ENCODE measurements at regions not wholly inside any gene's neighbourhood (a gene's known extent, or its start where the extent isn't known, plus 50 kb on each side); places are given as distances from the start of the nearest gene placed in this dataset.
A peak's percentile ranks its signal among the peaks of the same experiment; 100 is the strongest.

GRCh38 chr5:173802670-173803165 is 85.4 kb upstream of the CPEB4 start:
- no peak for DNase-seq
- H3K4me3 Mint-ChIP-seq: no peak overlapping the region
- ATAC-seq: no peak
- POLR2A ChIA-PET: no interaction called here
- H3K36me3 Mint-ChIP-seq: no peaks in the 10 kb centered on the region
- peaks cover 0 to 6% (median 3%) of the 10 kb centered on the region in 9 donors for H3K9me3 Mint-ChIP-seq
- peaks cover 0 to 8% (median 2%) of the 10 kb centered on the region in 5 donors for H3K27me3 Mint-ChIP-seq
- H3K4me1 Mint-ChIP-seq: no peaks in the 10 kb centered on the region
- H3K27ac Mint-ChIP-seq: no peak overlapping the region

- peaks cover 0 to 6% (median 3%) of the 10 kb centered on the region in 9 donors for H3K9me3 Mint-ChIP-seq
- peaks cover 0 to 8% (median 0%) of the 10 kb centered on the region in 5 donors for H3K27me3 Mint-ChIP-seq
- H3K36me3 Mint-ChIP-seq: no peaks in the 10 kb centered on the region
- no peak overlapping the region for H3K27ac Mint-ChIP-seq
- POLR2A ChIA-PET: no interaction called here
- no peak overlapping the region for H3K4me3 Mint-ChIP-seq
- no peaks in the 10 kb centered on the region for H3K4me1 Mint-ChIP-seq
- DNase-seq (no peak), ATAC-seq (no peak)
Measured at GRCh38 chr5:173804579-173804978, 83.6 kb upstream of the CPEB4 start.

- Mint-ChIP-seq H3K27me3 (peaks cover 0 to 4% (median 0%) of the 10 kb centered on the region in 5 donors), H3K36me3 (no peaks in the 10 kb centered on the region), H3K9me3 (peaks cover 0 to 16% (median 4%) of the 10 kb centered on the region in 9 donors), H3K4me3 (no peak overlapping the region), H3K4me1 (no peaks in the 10 kb centered on the region), H3K27ac (no peak overlapping the region)
- ATAC-seq (no peak), DNase-seq (no peak)
- POLR2A ChIA-PET: no interaction called here
Measured at GRCh38 chr5:173806270-173807035, 81.7 kb upstream of the CPEB4 start.

GRCh38 chr5:173807181-173807655 is 80.9 kb upstream of the CPEB4 start:
- peaks cover 0 to 19% (median 5%) of the 10 kb centered on the region in 9 donors for H3K9me3 Mint-ChIP-seq
- H3K27me3 Mint-ChIP-seq: peaks cover 0 to 4% (median 0%) of the 10 kb centered on the region in 5 donors
- no peak overlapping the region for H3K4me3 Mint-ChIP-seq
- H3K36me3 Mint-ChIP-seq: no peaks in the 10 kb centered on the region
- H3K27ac Mint-ChIP-seq: no peak overlapping the region
- DNase-seq (no peak), ATAC-seq (no peak)
- no peaks in the 10 kb centered on the region for H3K4me1 Mint-ChIP-seq
- POLR2A ChIA-PET: no interaction called here

- POLR2A ChIA-PET: no interaction called here
- Mint-ChIP-seq H3K27ac (no peak overlapping the region), H3K4me3 (no peak overlapping the region), H3K4me1 (peaks cover 0 to 5% (median 0%) of the 10 kb centered on the region in 4 donors), H3K36me3 (no peaks in the 10 kb centered on the region), H3K9me3 (peaks cover 0 to 19% (median 5%) of the 10 kb centered on the region in 9 donors), H3K27me3 (peaks cover 0 to 2% (median 0%) of the 10 kb centered on the region in 5 donors)
- DNase-seq (peak in 1 of 10 donors; percentile 63), ATAC-seq (no peak)
Measured at GRCh38 chr5:173808079-173808808, 79.9 kb upstream of the CPEB4 start.

- no peak overlapping the region for H3K27ac Mint-ChIP-seq
- POLR2A ChIA-PET: no interaction called here
- H3K4me3 Mint-ChIP-seq: no peak overlapping the region
- peaks cover 0 to 19% (median 5%) of the 10 kb centered on the region in 9 donors for H3K9me3 Mint-ChIP-seq
- peaks cover 0 to 2% (median 0%) of the 10 kb centered on the region in 5 donors for H3K27me3 Mint-ChIP-seq
- no peak for DNase-seq
- no peaks in the 10 kb centered on the region for H3K36me3 Mint-ChIP-seq
- ATAC-seq: no peak
- H3K4me1 Mint-ChIP-seq: peaks cover 0 to 12% (median 0%) of the 10 kb centered on the region in 4 donors
Measured at GRCh38 chr5:173809014-173809413, 79.1 kb upstream of the CPEB4 start.

GRCh38 chr5:173812811-173813550 is 75.2 kb upstream of the CPEB4 start:
- Mint-ChIP-seq H3K4me3 (no peak overlapping the region), H3K27ac (no peak overlapping the region), H3K36me3 (no peaks in the 10 kb centered on the region), H3K27me3 (peaks cover 1 to 10% (median 8%) of the 10 kb centered on the region in 5 donors), H3K4me1 (peaks cover 0 to 23% (median 0%) of the 10 kb centered on the region in 4 donors), H3K9me3 (peaks cover 0 to 28% (median 3%) of the 10 kb centered on the region in 9 donors)
- DNase-seq (no peak), ATAC-seq (no peak)
- POLR2A ChIA-PET: no interaction called here

- Mint-ChIP-seq H3K27ac (peak overlapping the region in 1 of 10 donors; percentile 27), H3K36me3 (peaks cover 0 to 5% (median under 1%) of the 10 kb centered on the region in 3 donors), H3K9me3 (peaks cover 0 to 32% (median 6%) of the 10 kb centered on the region in 9 donors), H3K27me3 (peaks cover 1 to 15% (median 8%) of the 10 kb centered on the region in 5 donors), H3K4me1 (peaks cover 0 to 25% (median 0%) of the 10 kb centered on the region in 4 donors), H3K4me3 (no peak overlapping the region)
- no peak for ATAC-seq
- DNase-seq: no peak
- POLR2A ChIA-PET: no interaction called here
Measured at GRCh38 chr5:173814053-173814452, 74.1 kb upstream of the CPEB4 start.

GRCh38 chr5:173815571-173815970 is 72.6 kb upstream of the CPEB4 start:
- peaks cover 0 to 35% (median 0%) of the 10 kb centered on the region in 4 donors for H3K4me1 Mint-ChIP-seq
- H3K4me3 Mint-ChIP-seq: no peak overlapping the region
- peaks cover 1 to 15% (median 8%) of the 10 kb centered on the region in 5 donors for H3K27me3 Mint-ChIP-seq
- H3K9me3 Mint-ChIP-seq: peaks cover 0 to 25% (median 9%) of the 10 kb centered on the region in 9 donors
- POLR2A ChIA-PET: no interaction called here
- no peak overlapping the region for H3K27ac Mint-ChIP-seq
- peaks cover 0 to 13% (median 5%) of the 10 kb centered on the region in 3 donors for H3K36me3 Mint-ChIP-seq
- ATAC-seq (no peak), DNase-seq (no peak)

GRCh38 chr5:173816728-173817127 is 71.4 kb upstream of the CPEB4 start:
- peaks cover 0 to 15% (median 9%) of the 10 kb centered on the region in 9 donors for H3K9me3 Mint-ChIP-seq
- no peak for ATAC-seq
- no peak overlapping the region for H3K4me3 Mint-ChIP-seq
- H3K4me1 Mint-ChIP-seq: peaks cover 0 to 46% (median 6%) of the 10 kb centered on the region in 4 donors
- no peak for DNase-seq
- H3K36me3 Mint-ChIP-seq: peaks cover 0 to 13% (median 5%) of the 10 kb centered on the region in 3 donors
- H3K27me3 Mint-ChIP-seq: peaks cover 1 to 15% (median 8%) of the 10 kb centered on the region in 5 donors
- POLR2A ChIA-PET: no interaction called here
- H3K27ac Mint-ChIP-seq: no peak overlapping the region

GRCh38 chr5:173817561-173817960 is 70.6 kb upstream of the CPEB4 start:
- H3K36me3 Mint-ChIP-seq: peaks cover 0 to 13% (median 5%) of the 10 kb centered on the region in 3 donors
- DNase-seq: no peak
- no peak overlapping the region for H3K4me3 Mint-ChIP-seq
- ATAC-seq: no peak
- POLR2A ChIA-PET: no interaction called here
- H3K27ac Mint-ChIP-seq: no peak overlapping the region
- H3K4me1 Mint-ChIP-seq: peaks cover 0 to 51% (median 6%) of the 10 kb centered on the region in 4 donors
- H3K9me3 Mint-ChIP-seq: peaks cover 0 to 12% (median 9%) of the 10 kb centered on the region in 9 donors
- peaks cover 1 to 15% (median 8%) of the 10 kb centered on the region in 5 donors for H3K27me3 Mint-ChIP-seq

GRCh38 chr5:173819521-173819920 is 68.6 kb upstream of the CPEB4 start:
- peaks cover 0 to 13% (median 5%) of the 10 kb centered on the region in 3 donors for H3K36me3 Mint-ChIP-seq
- H3K4me3 Mint-ChIP-seq: no peak overlapping the region
- H3K27ac Mint-ChIP-seq: no peak overlapping the region
- POLR2A ChIA-PET: no interaction called here
- H3K4me1 Mint-ChIP-seq: peaks cover 0 to 54% (median 6%) of the 10 kb centered on the region in 4 donors
- no peak for ATAC-seq
- H3K27me3 Mint-ChIP-seq: peaks cover 4 to 15% (median 8%) of the 10 kb centered on the region in 5 donors
- no peak for DNase-seq
- H3K9me3 Mint-ChIP-seq: peaks cover 0 to 12% (median 9%) of the 10 kb centered on the region in 9 donors

Measured in naive thymus-derived CD8-positive, alpha-beta T cell (primary cell).